ENCODE measurements at regions not wholly inside any gene's neighbourhood (a gene's known extent, or its start where the extent isn't known, plus 50 kb on each side); places are given as distances from the start of the nearest gene placed in this dataset.

DNA sequence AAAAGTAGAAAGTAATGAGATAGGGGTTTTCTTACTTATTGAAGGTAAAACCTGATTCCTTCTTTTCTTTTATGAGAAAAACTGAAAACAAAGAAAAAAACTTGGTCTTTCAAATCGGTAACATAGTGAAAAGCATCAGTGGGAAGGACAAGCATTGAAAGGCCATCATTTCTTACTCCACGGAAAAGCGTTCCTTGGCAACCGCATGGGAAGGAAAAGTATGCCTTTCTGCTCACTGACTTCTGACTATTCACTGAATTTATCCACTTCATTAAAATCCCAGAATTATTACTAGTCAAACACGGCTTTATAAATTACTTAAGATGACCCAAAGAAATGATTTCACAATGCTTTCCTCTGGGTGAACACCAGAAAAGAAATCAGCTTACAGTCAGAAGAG, 646.7 kb downstream of the TLL1 start:
- Histone ChIP-seq H3K79me2 (ENCODE audit: control insufficient read depth, insufficient read depth, low read length) (no peaks in the 10 kb centered on the region), H3K4me2 (ENCODE audit: insufficient read depth, low read length) (no peak overlapping the region), H3K27me3 (ENCODE audit: control insufficient read depth in 2 of 2, insufficient read depth in 2 of 2, low read length in 2 of 2) (no peaks in the 10 kb centered on the region), H3K9me1 (ENCODE audit: control insufficient read depth, insufficient read depth, low read length) (no peaks in the 10 kb centered on the region), H3K4me1 (replicated peaks in 1 of 2; ENCODE audit: control insufficient read depth in 2 of 2, insufficient read depth in 2 of 2, low read length in 2 of 2) (no peaks in the 10 kb centered on the region), H4K20me1 (replicated peaks; ENCODE audit: control insufficient read depth, insufficient read depth, low read length) (no peaks in the 10 kb centered on the region), H3K4me3 (no peak overlapping the region), H3K9me3 (replicated peaks; ENCODE audit: control insufficient read depth, insufficient read depth, low read depth, low read length) (no peaks in the 10 kb centered on the region), H3K36me3 (ENCODE audit: control insufficient read depth, insufficient read depth, low read length) (no peaks in the 10 kb centered on the region), H2AFZ (ENCODE audit: low read depth, low read length) (no peak overlapping the region), H3K9ac (ENCODE audit: insufficient read depth in 1 of 2, low read depth in 2 of 2, low read length in 2 of 2) (no peak overlapping the region), H3K27ac (ENCODE audit: extremely low read depth, low read depth, low read length) (no peak overlapping the region)
- no peak for FAIRE-seq
- DNase-seq (ENCODE audit: extremely low read depth in 1 of 4, low spot score in 3 of 4): no peak
- no TSS peak for BruUV-seq (replicated peaks)
- CTCF ChIA-PET (ENCODE audit: low intra/inter-chr PET ratio): no interaction called here
- no peak for TF ChIP-seq BRF2 (IDR thresholded peaks at IDR 0.05; ENCODE audit: borderline replicate concordance, insufficient read depth, insufficient read length)
- TF ChIP-seq THRB (CRISPR knock-in tag; conservative IDR thresholded peaks at IDR 0.05): no peak
- TF ChIP-seq, protein P1, sequence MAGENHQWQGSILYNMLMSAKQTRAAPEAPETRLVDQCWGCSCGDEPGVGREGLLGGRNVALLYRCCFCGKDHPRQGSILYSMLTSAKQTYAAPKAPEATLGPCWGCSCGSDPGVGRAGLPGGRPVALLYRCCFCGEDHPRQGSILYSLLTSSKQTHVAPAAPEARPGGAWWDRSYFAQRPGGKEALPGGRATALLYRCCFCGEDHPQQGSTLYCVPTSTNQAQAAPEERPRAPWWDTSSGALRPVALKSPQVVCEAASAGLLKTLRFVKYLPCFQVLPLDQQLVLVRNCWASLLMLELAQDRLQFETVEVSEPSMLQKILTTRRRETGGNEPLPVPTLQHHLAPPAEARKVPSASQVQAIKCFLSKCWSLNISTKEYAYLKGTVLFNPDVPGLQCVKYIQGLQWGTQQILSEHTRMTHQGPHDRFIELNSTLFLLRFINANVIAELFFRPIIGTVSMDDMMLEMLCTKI (IDR thresholded peaks at IDR 0.05; ENCODE audit: partially characterized antibody): no peak
- TF ChIP-seq, protein P2, sequence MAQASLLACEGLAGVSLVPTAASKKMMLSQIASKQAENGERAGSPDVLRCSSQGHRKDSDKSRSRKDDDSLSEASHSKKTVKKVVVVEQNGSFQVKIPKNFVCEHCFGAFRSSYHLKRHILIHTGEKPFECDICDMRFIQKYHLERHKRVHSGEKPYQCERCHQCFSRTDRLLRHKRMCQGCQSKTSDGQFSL (CRISPR knock-in tag; IDR thresholded peaks at IDR 0.05): no peak
- TF ChIP-seq, protein P2 (tag; IDR thresholded peaks at IDR 0.05): no peak
- no peak for TF ChIP-seq E2F3 (CRISPR knock-in tag; IDR thresholded peaks at IDR 0.05)
- TF ChIP-seq ZNF316 (IDR thresholded peaks at IDR 0.05): no peak
- TF ChIP-seq THAP7 (CRISPR knock-in tag; IDR thresholded peaks at IDR 0.05): no peak
- no peak for TF ChIP-seq ZBTB2 (IDR thresholded peaks at IDR 0.05)
- no peak for TF ChIP-seq ZNF263 (CRISPR knock-in tag; IDR thresholded peaks at IDR 0.05; ENCODE audit: borderline replicate concordance)
- TF ChIP-seq, protein P3, sequence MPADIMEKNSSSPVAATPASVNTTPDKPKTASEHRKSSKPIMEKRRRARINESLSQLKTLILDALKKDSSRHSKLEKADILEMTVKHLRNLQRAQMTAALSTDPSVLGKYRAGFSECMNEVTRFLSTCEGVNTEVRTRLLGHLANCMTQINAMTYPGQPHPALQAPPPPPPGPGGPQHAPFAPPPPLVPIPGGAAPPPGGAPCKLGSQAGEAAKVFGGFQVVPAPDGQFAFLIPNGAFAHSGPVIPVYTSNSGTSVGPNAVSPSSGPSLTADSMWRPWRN (IDR thresholded peaks at IDR 0.05; ENCODE audit: low read depth): no peak
- no peak for TF ChIP-seq ZNF436 (CRISPR knock-in tag; IDR thresholded peaks at IDR 0.05)
- no peak for TF ChIP-seq RBFOX2 (IDR thresholded peaks at IDR 0.05; ENCODE audit: low read depth, low read length)
- TF ChIP-seq ARHGAP35 (IDR thresholded peaks at IDR 0.05; ENCODE audit: partially characterized antibody): no peak
- POLR2A ChIA-PET: no interaction called here
- WGBS (ENCODE audit: insufficient coverage, low coverage, missing lambda C conversion rate): 2% methylated on average over 5 of the region's 5 CpGs
- no peak for ATAC-seq
- intact Hi-C loops (cut with micrococcal nuclease): no loop called here
- in situ Hi-C loops (cut with MboI): no loop called here
